Stimulated activated CD4-positive, alpha-beta T cell treated with anti-CD3 and anti-CD28 coated beads, Interleukin-2, amount 100 ng/mL, for 24 hours (primary cell): ENCODE measurements at regions not wholly inside any gene's neighbourhood (a gene's known extent, or its start where the extent isn't known, plus 50 kb on each side); places are given as distances from the start of the nearest gene placed in this dataset.
"Not testable (repeated sequence)": the region's sequence is repeated elsewhere in the genome, so short reads cannot be mapped to it uniquely, and the experiment has no call there.

Experiments
- DNase-seq, 2 donors: peaks; one replicate each; pipeline ENCODE4 v3.0.0-alpha.2; 2020

DNA sequence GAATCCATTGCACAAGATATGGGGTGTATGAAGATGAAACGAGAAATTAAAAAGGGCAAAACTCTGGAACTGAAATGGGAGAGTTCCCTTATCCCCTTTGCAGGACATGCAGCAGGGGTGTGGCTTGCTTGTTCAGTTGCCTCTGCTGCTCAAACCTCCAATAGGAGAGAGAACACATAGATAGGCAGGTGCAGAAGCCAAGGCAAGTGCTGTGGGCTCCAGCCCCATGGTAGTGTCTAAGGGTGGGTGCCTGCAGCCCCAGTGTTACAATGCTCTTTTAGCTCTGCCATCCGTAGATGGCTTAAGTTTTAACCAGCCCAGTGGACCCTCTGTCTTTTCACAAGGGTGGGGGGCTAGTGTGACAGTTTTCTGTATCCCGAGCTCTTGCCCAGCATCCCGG is 69.7 kb downstream of the CMAS start:
- no peak for DNase-seq

DNA sequence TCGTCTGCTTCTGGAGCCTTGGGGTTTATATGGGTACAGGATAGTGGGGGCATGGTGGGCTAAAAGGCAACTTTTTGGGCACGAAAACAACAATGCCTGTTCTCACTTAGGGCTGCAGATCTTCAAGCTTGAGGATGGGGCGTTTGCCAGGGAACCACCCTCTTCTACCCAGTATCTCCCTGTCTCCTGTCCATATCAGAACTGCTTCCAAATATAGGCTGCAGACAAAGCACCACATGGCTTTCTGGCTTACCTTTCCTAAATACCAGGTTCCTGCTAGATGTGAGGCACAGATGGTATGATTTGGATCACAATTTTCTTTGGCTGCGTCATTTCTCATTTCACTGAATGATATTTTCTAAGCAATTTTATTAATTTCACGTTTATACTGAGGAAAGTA is 70.4 kb downstream of the CMAS start:
- DNase-seq, result no peak

DNA sequence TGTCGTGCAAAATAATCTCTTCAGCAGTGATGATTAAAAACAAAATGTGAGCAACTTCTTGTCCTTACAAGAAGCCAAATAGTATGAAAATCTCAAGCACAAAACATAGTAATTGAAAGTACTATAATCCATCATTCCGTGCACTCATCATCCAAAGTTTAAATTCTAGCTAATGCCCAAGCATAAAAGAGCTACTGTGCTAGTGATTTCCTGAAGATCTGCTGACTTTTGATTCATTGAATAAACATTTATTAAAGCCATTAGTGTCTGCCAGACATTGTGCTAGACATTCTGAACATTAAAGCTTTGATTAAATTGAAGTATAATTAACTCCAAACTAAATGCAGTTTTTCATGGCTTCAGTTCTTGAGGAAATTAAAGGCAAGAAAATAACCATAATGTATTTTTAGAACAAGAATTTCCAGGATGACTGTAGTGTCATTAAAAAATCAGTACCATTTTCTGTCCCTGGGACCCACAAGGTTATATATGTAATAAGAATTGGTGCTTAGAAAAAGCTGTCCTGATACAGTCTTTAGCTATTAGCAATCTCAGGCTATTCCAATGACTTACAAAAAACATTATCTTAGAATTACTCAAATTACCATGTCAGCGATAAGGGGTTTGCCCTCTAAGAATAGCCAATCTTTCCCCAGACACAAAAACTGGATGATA is 71.7 kb downstream of the CMAS start:
- no peak for DNase-seq

DNA sequence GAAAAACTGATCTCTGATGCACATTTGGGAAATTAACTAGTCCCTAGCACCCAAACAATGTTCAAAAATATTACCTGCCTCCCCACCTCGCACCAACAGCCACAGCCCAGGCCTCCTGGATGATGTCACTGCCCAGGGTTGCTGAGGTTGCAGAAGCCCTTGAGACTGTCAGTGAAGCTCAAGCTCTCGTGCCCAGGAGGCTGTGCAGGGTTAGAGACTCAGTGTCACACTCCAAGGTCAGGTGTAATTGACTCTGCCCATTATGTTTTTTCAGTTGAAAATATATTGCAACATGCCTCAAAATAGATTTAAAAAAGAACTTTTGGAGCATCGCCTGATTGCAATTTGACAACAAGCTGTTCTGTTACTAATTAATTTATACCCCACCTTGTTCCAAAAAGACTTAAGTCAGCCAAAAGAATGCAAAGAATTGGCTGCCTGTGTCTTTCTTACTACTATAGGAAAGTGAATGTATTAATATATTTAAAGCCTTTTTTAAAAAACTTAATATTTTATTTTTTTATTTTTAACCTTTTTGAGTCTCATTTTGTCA is 72.3 kb downstream of the CMAS start:
- no peak for DNase-seq

DNA sequence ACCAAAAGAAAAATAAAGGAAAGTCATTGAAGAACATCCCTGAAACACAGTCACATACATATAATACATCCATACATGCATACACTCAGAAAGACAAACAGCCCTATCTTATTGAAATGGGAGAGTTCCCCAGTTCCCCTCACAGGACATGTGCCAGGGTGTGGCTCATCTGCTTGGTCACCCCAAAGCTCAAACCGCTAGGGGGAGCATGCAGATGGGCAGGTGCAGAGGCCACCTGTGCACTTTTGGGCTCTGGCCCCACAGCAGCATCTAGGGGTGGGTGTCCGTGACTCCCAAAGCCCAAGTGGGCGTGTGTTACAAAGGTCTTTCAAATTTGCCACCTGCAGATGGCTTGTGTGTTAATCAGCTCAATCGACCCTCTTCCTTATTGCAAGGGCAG is 75.2 kb downstream of the CMAS start:
- peak; percentile 40 to 43 for DNase-seq

DNA sequence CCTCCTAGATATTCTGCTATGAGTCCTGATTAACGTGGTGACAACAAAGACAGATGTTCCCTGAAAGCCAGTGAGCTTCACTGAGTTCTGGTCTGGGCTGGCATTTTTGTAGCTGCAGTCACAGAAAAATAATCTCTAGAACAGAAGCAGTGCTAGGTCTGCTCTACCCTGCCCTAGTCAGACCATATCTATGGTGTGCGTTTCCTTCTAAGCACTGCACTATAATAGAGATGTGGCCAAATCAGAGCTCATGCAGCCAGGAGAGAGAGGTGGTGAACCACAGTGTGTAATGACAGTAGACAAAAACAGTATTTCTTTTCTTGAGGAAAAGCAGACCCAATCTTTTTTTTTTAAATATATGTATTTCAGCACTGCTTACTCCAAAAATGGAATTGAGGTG is 76.3 kb downstream of the CMAS start:
- no peak for DNase-seq

DNA sequence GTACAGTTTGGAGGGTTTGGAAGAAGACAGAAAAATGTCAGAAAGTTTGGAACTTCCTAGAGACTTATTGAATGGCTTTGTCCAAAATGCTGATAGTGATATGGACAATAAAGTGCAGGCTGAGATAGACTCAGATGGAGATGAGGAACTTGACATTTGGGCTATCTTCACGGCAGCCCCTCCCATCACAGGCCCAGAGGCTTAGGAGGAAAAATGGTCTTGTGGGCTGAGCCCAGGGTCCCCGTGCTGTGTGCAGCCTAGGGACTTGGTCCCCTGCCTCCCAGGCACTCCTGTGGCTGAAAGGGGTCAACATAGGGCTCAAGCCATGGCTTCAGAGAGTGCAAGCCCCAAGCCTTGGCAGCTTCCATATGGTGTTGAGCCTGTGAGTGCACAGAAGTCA is 79.0 kb downstream of the CMAS start:
- no peak for DNase-seq

DNA sequence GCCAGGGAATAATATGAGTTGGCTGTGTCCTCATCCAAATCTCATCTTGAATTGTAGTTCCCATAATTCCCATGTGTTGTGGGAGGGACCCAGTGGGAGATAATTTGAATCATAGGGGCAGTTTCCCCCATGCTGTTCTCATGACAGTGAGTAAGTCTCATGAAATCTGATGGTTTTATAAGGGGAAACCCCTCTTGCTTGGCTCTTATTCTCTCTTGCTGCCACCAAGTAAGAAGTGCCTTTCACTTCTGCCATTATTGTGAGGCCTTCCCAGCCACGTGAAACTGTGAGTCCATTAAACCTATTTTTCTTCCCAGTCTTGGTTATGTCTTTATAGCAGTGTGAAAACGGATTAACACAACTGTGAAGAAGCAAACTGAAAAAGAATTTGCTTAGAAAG is 80.1 kb downstream of the CMAS start:
- not testable (repeated sequence) for DNase-seq

DNA sequence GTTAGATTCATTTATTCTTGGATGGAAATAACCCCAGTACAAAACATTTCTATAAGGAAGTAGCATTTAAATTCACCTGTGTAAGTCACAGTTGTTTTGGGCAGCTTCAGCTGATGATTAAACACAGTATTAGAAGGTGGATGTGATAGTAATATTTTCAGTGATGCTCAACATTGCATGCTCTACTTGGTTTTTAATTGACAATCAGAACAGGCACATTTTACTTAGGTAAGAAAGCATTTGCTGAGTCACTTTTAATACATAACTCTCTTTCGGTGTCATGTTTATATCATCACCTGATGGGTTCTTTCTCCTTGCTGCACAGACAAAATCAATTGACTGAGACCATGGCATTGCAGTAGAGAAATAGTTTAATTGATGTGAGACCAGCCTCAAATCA is 80.7 kb downstream of the CMAS start:
- DNase-seq, result no peak

DNA sequence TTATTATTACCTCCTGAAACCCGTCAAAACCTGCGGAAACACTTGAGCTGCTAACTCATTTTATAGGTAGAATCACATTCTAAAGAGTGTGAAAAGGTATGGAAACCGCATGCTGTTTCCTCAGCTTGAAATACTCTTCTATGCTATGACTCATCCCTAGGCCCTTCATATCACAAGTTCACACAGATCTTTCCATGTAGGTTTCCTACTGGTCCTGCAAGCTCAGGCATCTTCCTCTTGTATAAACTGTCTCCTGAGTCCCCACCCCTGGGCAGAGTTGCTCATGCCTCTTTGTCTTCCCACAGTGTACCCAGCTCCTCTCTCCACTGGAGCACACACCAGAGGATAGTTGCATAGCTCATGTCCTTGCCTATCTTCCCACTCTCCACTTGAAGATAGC is 84.7 kb downstream of the CMAS start:
- DNase-seq, result no peak

DNA sequence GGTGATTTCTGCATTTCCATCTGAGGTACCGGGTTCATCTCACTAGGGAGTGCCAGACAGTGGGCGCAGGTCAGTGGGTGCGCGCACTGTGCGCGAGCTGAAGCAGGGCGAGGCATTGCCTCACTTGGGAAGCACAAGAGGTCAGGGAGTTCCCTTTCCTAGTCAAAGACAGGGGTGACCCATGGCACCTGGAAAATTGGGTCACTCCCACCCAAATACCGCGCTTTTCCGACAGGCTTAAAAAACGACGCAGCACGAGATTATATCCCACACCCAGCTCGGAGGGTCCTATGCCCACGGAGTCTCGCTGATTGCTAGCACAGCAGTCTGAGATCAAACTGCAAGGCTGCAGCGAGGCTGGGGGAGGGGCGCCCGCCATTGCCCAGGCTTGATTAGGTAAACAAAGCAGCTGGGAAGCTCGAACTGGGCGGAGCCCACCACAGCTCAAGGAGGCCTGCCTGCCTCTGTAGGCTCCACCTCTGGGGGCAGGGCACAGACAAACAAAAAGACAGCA is 90.6 kb downstream of the CMAS start:
- not testable (repeated sequence) for DNase-seq
